Stomach (tissue), 4 donors: ENCODE measurements at regions not wholly inside any gene's neighbourhood (a gene's known extent, or its start where the extent isn't known, plus 50 kb on each side); places are given as distances from the start of the nearest gene placed in this dataset.

Source experiments
- EP300 ChIP-seq: sonication (generic); formaldehyde crosslinking; IDR thresholded peaks from one replicate; pipeline ENCODE4 v1.6.1; 2017; ENCODE audit warnings: antibody characterized with exemption
- POLR2A ChIP-seq, 4 donors: fragments of 450-650 bp; IDR thresholded peaks; one replicate each; pipeline ENCODE4 v1.6.1; 2016; ENCODE audit warnings: antibody characterized with exemption in 4 of 4, control low read depth in 2 of 4, mild to moderate bottlenecking in 1 of 4, moderate library complexity in 1 of 4
- POLR2AphosphoS5 ChIP-seq, 3 donors: sonication (generic); formaldehyde crosslinking; IDR thresholded peaks; one replicate each; pipeline ENCODE4 v1.6.1; 2016; ENCODE audit warnings: antibody characterized with exemption in 3 of 3
- TF ChIP-seq, protein P1 (sequence below), 7 experiments: fragments of 450-650 bp in 4 of 7; fragments of 200-600 bp in 3 of 7; sonication (generic) in 3 of 7; IDR thresholded peaks; one replicate each; pipeline ENCODE4 v1.5.1; 2016 to 2019; ENCODE audit warnings: antibody characterized with exemption in 7 of 7, control low read depth in 2 of 7, mild to moderate bottlenecking in 1 of 7

DNA sequence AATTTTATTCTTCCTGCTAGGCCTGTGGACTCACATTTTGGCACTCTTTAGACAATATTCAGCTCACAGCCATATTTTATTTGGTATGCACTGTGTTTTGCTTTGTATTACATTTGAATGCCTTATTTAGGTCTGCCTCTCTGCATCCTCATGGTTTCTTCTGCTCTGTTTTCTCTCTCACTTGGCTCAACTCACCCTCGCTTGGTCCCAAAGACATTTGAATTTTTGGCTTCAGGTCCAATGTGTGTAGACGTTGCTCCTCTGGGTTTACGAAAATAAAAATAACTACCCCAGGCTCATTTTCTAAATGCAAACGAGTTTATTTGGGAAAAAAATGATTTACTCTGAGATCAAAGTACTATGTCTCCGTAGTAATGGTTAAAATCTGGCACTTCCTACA, 91.1 kb upstream of the REG3A start:
- TF ChIP-seq POLR2AphosphoS5 (IDR thresholded peaks at IDR 0.05), result no peak
- TF ChIP-seq, protein P1, sequence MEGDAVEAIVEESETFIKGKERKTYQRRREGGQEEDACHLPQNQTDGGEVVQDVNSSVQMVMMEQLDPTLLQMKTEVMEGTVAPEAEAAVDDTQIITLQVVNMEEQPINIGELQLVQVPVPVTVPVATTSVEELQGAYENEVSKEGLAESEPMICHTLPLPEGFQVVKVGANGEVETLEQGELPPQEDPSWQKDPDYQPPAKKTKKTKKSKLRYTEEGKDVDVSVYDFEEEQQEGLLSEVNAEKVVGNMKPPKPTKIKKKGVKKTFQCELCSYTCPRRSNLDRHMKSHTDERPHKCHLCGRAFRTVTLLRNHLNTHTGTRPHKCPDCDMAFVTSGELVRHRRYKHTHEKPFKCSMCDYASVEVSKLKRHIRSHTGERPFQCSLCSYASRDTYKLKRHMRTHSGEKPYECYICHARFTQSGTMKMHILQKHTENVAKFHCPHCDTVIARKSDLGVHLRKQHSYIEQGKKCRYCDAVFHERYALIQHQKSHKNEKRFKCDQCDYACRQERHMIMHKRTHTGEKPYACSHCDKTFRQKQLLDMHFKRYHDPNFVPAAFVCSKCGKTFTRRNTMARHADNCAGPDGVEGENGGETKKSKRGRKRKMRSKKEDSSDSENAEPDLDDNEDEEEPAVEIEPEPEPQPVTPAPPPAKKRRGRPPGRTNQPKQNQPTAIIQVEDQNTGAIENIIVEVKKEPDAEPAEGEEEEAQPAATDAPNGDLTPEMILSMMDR (IDR thresholded peaks at IDR 0.05), result no peak
- TF ChIP-seq POLR2A (IDR thresholded peaks at IDR 0.05), result no peak
- no peak for TF ChIP-seq EP300
